GM21825 (cell line): ENCODE measurements at regions not wholly inside any gene's neighbourhood (a gene's known extent, or its start where the extent isn't known, plus 50 kb on each side); places are given as distances from the start of the nearest gene placed in this dataset.

ENCODE experiments used
- ATAC-seq: cut with Tn5 transposase; IDR thresholded peaks from one replicate; pipeline ENCODE4 v1.9.1; 2021; ENCODE audit warnings: mild to moderate bottlenecking, moderate library complexity; ENCODE audit not compliant: unreplicated experiment

DNA sequence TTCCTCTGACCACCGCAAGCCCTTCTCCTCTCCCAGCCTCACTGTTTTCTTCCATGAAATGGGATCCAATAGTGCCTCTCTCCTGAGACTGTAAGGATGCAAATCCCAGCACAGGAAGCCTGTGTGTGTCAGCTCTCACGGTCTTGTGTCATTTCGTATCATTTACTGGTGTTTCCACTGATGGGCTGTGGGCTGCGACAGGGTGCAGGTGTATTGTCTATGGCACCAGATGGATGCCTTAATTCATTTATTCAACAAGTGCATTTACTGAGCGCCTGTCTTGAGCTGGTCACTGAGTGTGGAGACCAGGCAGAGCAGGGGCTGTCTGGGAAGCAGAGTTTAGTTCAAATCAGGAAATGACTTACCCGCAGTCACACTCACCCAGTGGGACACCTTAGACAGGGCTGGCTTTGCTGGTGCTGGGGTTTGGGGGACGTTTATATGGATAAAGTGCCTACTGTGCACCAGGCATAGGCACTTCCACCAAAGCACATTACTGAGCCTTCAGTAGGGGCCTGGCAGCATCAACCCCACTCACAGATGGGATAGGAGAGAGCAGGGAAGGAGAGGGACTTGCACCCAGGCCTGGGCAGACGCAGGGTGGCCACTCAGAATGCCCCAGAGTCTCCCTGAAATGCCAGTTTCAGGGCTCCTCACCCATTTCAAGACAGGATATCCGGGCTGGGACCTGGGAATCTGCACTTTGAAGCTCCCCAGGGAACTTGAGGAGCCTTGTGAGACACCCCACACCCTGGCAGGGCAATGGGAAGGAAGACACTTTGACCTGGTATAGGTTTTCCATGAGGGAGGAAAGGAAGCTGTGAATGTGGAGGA is 398.9 kb downstream of the MATN1 start:
- no peak for ATAC-seq

GRCh38 chr1:30323841-30324240 is 399.5 kb downstream of the MATN1 start:
- no peak for ATAC-seq

DNA sequence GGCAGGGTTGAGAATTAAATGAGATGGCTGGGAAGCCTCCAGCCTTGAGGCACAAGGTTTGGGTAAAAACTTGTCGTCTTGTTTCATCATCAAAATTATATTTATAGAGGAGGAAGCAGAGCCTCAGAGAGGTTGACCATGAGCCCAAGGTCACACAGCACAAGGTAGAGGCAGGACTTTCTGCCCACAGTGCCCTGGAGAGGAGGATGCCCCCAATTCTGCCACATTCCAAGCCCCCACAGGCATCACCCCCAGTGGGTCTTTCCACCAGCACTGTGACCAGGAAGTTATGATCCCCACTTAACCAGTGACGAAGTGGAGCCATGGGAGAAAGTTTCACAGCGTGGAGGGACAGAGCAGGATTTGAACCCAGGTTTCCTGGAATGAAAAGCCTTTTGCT is 400.0 kb downstream of the MATN1 start:
- ATAC-seq = no peak

DNA sequence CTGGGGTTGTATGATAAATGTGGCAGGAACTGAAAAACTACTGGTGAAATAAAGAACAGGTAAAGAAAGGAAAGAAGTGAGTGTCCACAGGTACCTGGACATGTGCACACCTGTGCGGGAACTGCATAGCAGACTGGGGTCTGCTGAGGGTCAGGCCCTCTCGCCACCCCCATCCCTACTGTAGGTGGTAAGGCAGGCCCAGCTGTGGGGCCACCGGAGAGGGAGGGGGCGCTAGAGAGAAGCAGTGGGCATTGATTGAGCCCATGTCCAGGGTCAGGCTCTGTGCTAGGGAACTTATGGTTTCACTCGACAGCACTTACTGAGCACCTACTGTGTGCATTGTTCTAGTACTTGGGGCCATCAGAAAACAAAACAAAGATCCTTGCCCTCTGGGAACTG is 400.5 kb downstream of the MATN1 start:
- ATAC-seq = no peak

DNA sequence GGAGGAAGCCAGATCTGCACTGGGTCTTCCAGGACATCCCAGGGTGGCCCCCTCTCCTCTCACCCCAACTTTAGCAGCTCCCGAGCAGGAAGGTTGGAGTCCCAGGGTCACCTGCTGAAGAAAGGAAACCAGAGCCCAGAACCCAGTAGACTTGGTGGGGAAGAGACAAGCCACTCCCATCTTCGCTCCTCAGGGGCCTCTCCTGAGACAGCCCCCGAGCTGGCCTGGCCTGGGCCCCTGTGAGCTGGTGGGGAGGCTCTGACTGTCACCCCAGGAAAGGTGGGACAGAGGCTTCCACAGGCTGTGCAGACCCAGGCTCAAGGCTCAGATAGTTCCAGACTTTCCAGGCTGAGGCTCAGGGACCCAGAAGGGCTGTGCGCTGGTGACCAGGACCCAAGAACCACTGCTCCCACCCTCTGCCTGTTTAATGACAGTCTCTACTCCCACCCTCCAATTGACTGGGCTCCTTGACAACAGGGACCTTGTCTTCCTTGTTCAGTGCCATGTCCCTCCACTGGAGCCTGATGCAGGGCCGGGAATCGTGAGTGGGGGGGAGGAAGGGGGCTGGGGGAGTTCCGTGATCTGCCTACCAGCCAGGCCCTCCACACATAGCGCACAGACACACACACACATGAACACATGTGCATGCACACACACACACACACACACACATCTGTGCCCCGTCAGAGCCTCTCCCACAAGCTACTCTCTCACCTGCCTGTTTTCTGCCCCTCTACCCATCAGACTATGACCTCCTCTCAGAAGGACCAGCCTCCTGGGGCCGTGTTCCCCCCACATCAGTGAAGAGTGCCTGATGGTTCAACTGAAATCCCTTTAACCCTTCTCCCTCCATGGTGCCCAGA is 401.2 kb downstream of the MATN1 start:
- no peak for ATAC-seq

GRCh38 chr1:30321246-30321910 is 402.0 kb downstream of the MATN1 start:
- no peak for ATAC-seq

DNA sequence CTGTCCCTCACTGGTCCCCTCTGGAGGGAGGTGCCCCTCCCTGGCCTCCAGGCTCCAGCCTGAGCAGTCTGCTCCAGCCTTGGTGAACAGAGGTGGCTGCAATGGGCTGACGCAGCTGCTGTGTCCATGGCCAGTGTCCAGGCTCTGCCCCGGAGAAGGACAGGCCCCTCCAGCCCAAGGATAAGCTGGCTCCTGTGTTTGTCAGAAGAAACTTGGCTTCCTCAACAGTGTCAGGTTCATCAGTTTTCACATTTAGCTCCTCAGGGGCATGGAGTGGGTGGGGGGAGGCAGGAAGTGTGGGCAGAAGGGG is 402.8 kb downstream of the MATN1 start:
- ATAC-seq = no peak

GRCh38 chr1:30319765-30320580 is 403.4 kb downstream of the MATN1 start:
- no peak for ATAC-seq

- ATAC-seq = no peak
Measured at GRCh38 chr1:30318864-30319718, 404.3 kb downstream of the MATN1 start.

- ATAC-seq = no peak
Measured at GRCh38 chr1:30318413-30318812, 405.0 kb downstream of the MATN1 start.

DNA sequence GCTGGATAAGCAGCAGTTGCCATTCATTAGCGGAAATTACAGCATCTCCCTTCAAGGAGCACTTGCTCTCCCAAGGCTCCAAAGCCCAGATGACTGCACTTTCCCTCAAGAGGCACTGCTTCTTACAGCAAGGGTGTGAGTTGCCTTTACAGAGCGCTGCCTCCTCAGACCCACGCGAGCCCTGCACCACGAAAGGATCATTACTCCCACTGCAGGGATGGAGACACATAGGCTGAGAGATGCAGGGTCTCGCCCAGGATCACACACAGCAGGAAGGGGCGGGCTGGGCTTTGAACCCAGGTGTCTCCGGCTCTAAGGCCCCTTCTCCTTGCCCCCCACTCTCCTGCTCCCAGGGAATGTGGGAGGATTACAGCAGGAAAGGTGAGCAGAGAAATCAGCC is 405.5 kb downstream of the MATN1 start:
- ATAC-seq = no peak

DNA sequence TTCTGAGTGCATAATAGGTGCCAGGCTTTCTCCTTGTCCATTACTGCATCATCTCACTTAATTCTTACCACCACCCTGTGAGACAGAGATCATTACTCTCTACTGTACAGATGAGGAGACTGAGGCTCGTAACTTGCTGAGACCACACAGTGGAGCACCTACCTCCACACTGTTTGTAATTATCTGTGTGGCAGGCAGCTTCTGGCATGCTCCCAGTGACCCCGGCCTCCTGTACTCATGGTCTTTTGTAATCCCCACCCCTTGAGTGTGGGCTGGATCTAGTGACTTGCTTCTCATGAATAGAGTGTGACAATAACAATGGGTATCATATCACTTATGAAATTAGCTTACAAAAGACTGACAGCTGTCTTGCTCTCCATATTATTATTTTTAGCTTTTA is 407.3 kb downstream of the MATN1 start:
- ATAC-seq = no peak

GRCh38 chr1:30315185-30315960 is 408.0 kb downstream of the MATN1 start:
- no peak for ATAC-seq

DNA sequence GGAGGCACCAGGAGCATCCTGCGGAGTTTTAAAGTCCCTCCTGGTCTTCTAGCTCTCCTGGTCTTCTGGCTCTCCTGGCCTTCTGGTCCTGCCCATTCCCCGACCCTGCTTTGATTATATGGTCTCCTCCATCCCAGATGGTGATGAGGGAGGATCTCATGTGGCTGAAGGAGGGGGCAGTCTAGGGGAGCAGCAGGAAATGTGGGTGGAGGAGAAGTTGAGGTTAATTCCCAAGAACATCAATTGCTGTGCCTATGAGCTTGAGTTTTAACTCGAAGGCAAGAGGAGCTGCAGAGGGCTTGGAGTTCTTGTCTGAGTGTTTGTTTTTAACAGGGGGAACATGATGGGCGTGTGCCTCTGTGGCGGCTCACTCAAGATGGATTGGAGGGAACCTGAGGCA is 408.8 kb downstream of the MATN1 start:
- no peak for ATAC-seq

- no peak for ATAC-seq
Measured at GRCh38 chr1:30313584-30313983, 409.8 kb downstream of the MATN1 start.

DNA sequence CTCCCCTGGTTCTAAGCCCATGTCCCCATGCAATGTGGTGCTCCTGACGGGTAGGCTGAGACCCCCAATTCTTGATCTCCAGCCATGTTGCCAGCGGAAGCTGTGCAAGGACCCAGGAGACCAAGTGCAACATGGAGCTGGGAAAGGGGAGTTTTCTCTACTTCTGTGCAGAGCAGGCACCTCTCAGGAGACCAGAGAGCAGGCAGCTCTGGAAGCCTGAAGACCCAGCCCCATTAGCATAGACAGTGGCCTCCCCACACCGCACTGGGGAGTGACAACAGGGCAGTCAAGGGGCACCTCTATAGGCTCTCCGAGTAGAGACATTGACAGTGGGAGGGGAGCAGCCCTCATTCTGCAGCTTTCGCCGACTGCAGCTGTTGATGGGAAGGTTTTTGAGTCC is 410.2 kb downstream of the MATN1 start:
- ATAC-seq = no peak

DNA sequence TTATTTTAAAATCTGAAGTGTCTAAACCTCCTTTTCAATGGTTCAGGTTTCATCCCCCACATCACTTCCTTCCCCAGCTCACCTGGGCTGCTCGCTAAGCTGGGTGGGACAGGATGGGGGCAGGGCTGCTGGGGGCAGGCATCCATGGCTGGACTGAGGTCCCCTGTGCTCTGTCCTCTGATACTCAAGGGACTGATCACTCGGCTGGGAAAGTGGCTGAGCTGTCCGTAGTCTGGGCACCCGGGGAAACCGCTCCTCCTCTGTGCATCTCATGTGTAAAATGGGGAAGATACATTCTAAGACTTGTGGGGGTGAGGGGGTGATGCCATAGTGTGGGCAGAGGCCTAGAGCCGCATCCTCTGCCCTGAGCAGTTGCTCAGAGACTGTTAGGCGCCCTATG is 411.2 kb downstream of the MATN1 start:
- no peak for ATAC-seq

GRCh38 chr1:30311749-30312148 is 411.6 kb downstream of the MATN1 start:
- ATAC-seq = no peak
